Type B pancreatic cell (in vitro differentiated cells): ENCODE measurements at regions not wholly inside any gene's neighbourhood (a gene's known extent, or its start where the extent isn't known, plus 50 kb on each side); places are given as distances from the start of the nearest gene placed in this dataset.
A peak's percentile ranks its signal among the peaks of the same experiment; 100 is the strongest.

Experiments used
- DNase-seq: peaks from one replicate; pipeline ENCODE4 v3.0.0; 2021; ENCODE audit warnings: mixed read lengths; ENCODE audit not compliant: unreplicated experiment; ENCODE audit errors: extremely low spot score
- H3K27ac Mint-ChIP-seq: 2 replicates; pipeline ENCODE4 v1.8.0; 2021; ENCODE audit warnings: mild to moderate bottlenecking, mixed read lengths
- H3K27me3 Mint-ChIP-seq: 2 replicates; pipeline ENCODE4 v1.8.0; 2021; ENCODE audit warnings: mixed read lengths
- H3K36me3 Mint-ChIP-seq: 2 replicates; pipeline ENCODE4 v1.8.0; 2021; ENCODE audit warnings: mixed read lengths
- H3K4me1 Mint-ChIP-seq: one replicate; pipeline ENCODE4 v1.8.0; 2021; ENCODE audit warnings: mixed read lengths; ENCODE audit not compliant: unreplicated experiment
- H3K4me3 Mint-ChIP-seq: 2 replicates; pipeline ENCODE4 v1.8.0; 2021; ENCODE audit warnings: mild to moderate bottlenecking, mixed read lengths
- H3K9me3 Mint-ChIP-seq: 2 replicates; pipeline ENCODE4 v1.8.0; 2021; ENCODE audit warnings: mixed read lengths
- CTCF ChIP-seq: fragments of 200-600 bp; sonication (generic); conservative IDR thresholded peaks from 2 replicates; pipeline ENCODE4 v1.5.0; 2021; ENCODE audit warnings: antibody characterized with exemption, mild to moderate bottlenecking

- Mint-ChIP-seq H3K36me3 (no peaks in the 10 kb centered on the region), H3K27ac (peak overlapping the region; percentile 56), H3K4me1 (peaks cover 37% of the 10 kb centered on the region), H3K9me3 (no peaks in the 10 kb centered on the region), H3K4me3 (no peak overlapping the region), H3K27me3 (no peaks in the 10 kb centered on the region)
- DNase-seq: no peak
- no peak for TF ChIP-seq CTCF
These were observed 77.6 kb upstream of the GSE1 start for GRCh38 chr16:85535352-85536072.

- Mint-ChIP-seq H3K9me3 (no peaks in the 10 kb centered on the region), H3K27me3 (no peaks in the 10 kb centered on the region), H3K36me3 (no peaks in the 10 kb centered on the region), H3K4me1 (peaks cover 33% of the 10 kb centered on the region), H3K4me3 (no peak overlapping the region), H3K27ac (peak overlapping the region; percentile 56)
- no peak for DNase-seq
- no peak for TF ChIP-seq CTCF
These were observed 77.1 kb upstream of the GSE1 start for GRCh38 chr16:85536073-85536410.

DNA sequence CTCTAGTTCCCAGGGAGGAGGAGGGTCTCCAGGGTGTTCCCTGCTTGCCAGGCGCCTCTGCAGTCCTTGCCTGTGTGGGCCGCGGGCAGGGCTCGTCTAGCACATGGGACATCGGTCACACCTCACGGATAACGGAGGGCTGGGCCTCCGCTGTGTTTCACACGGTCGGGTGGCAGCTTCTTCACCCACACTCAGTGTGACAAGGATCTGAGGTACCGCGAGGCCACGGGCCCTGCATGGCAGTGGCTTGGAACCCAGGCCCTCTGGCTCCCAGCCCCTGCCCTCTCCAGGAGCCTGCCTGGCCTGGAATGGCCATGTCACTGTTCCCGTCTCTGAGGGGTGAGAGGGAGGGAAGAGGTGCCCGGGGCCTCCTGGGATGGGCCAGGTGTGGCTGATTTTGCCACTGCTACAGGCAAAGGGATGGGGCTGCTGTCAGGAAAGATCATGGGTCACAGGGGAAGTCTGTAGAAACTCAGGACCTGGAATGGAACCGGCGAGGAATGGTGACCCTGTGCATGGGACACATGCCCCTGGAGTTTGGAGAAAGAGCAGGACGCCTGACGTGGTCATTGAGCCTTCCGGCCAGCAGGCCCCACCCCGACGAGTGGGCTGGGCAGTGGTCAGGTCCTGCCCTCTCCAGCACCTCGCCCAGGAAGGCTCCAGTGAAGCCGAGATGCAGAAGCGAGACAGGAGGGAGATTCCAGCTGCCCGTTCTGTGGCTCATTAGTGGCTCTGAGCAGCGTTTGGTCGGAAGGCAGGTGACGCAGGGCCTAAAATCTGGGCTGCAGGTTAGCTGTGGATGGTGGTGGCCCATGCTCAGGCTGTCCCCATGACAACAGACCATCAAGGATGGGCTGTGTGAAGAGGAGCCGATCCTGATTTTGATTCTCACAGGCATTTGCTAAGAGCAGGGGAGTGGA is 76.5 kb upstream of the GSE1 start:
- no peak for TF ChIP-seq CTCF
- H3K4me3 Mint-ChIP-seq: peak overlapping the region; percentile 45
- H3K27ac Mint-ChIP-seq: peak overlapping the region; percentile 51
- no peaks in the 10 kb centered on the region for H3K36me3 Mint-ChIP-seq
- no peaks in the 10 kb centered on the region for H3K9me3 Mint-ChIP-seq
- no peaks in the 10 kb centered on the region for H3K27me3 Mint-ChIP-seq
- H3K4me1 Mint-ChIP-seq: peaks cover 31% of the 10 kb centered on the region
- DNase-seq: no peak

DNA sequence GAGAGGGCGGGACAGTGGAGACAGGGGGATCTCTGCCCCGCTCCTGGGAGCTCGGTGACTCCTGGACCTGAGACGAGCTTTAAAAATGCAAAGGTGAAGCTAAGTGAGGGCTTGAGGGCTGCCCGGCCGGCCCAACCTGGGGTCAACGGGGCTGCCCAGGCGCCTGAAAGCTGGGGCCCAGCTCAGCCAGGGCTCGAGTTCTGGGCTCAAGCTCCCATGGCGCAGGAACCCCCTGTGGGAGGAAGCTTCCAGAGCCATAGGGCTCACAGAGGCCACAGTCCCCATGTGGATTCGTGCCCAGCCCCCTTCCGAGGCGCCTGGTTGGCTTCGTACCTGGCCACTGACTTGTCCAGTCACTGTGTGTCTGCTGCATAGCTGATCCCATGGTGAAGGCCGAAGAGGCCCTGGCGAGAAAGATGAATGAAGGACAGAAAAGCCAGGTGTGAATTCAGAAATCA is 75.8 kb upstream of the GSE1 start:
- DNase-seq: no peak
- Mint-ChIP-seq H3K4me3 (peak overlapping the region; percentile 45), H3K9me3 (no peaks in the 10 kb centered on the region), H3K36me3 (no peaks in the 10 kb centered on the region), H3K27me3 (no peaks in the 10 kb centered on the region), H3K4me1 (peaks cover 35% of the 10 kb centered on the region), H3K27ac (peak overlapping the region; percentile 51)
- TF ChIP-seq CTCF: no peak

DNA sequence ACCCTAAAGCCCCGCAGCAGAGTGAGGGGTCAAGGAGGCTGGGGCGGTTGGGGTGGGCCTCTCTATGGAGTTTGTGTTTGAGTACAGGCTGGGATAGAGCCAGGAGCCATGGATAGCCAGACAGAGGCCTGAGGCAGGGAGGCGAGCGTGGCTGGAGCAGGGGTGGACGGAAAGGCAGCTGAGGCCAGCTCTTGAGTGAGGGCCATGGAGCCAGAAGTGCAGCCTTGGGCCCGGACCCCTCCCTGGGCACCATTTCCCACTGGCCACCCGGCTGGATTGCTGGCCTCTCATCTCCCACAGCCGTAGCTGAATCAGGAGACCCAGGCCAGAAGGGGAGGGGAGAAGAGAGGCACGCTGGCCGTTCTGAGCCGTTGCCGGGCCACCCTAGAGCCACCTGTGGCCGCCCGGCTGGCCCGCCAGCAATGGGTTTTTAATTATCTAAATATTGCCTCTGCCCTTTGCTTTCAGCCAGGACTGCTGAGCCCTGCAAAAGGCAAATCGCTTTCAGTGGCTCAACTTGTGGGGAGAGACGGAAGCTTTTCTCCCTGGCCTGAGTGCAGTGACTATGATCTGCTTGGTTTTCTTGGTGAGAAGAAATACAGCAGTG is 75.2 kb upstream of the GSE1 start:
- peak overlapping the region; percentile 73 for H3K27ac Mint-ChIP-seq
- no peaks in the 10 kb centered on the region for H3K9me3 Mint-ChIP-seq

More for the DNA sequence above, 75.2 kb upstream of the GSE1 start:
- no peaks in the 10 kb centered on the region for H3K27me3 Mint-ChIP-seq
- H3K36me3 Mint-ChIP-seq: no peaks in the 10 kb centered on the region
- no peak for DNase-seq
- no peak for TF ChIP-seq CTCF
- H3K4me3 Mint-ChIP-seq: no peak overlapping the region
- H3K4me1 Mint-ChIP-seq: peaks cover 39% of the 10 kb centered on the region
